ENCODE measurements at regions not wholly inside any gene's neighbourhood (a gene's known extent, or its start where the extent isn't known, plus 50 kb on each side); places are given as distances from the start of the nearest gene placed in this dataset.

DNA sequence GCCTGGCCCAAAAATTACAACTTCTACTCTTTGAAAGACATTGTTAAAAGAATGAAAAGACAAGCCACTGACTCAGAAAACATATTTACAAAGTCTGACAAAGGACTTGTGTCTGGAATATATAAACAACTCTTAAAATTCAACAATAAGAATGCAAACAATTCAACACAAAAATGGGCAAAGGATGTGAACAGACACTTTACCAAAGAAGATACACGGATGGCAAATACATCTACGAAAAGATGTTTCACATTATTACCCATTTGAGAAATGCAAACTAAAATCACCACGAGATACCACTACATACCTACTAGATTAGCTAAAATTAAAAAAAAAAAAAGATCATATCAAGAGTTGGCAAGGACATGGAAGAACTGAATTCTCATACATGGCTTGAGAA is 80.8 kb upstream of the METRNL start:
- Histone ChIP-seq H3K27me3 (ENCODE audit: control insufficient read depth, insufficient read depth, low read length) (no peaks in the 10 kb centered on the region), H3K4me1 (ENCODE audit: control insufficient read depth, insufficient read depth, low read length) (no peaks in the 10 kb centered on the region), H3K9me3 (ENCODE audit: control insufficient read depth, insufficient read depth, low read depth, low read length) (peaks cover 8% of the 10 kb centered on the region), H3K9ac (ENCODE audit: low read length) (no peak overlapping the region), H3K36me3 (ENCODE audit: control insufficient read depth, insufficient read depth, low read length) (no peaks in the 10 kb centered on the region), H3K27ac (ENCODE audit: low read depth, low read length) (no peak overlapping the region), H3K4me3 (ENCODE audit: low read depth, low read length) (no peak overlapping the region)

DNA sequence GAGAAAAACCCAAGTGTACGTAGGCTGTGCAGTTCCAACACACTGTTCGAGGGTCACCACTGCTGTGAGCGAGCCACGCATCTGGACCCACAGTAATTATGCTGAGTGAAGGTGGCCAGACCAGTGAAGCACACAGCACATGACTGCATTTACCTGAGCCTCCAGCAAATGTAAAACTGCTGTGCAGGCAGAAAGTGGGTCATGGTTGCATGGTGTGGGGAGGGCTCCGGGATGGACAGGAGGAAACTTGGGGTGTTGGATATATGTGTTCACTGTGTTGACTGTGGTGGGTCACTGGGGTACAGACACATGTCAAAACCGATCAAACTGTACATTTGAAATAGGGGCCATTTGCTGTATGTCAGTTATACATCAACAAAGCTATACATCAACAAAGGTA is 78.7 kb upstream of the METRNL start:
- Histone ChIP-seq H3K9me3 (ENCODE audit: control insufficient read depth, insufficient read depth, low read depth, low read length) (peaks cover 8% of the 10 kb centered on the region), H3K9ac (ENCODE audit: low read length) (no peak overlapping the region), H3K4me1 (ENCODE audit: control insufficient read depth, insufficient read depth, low read length) (no peaks in the 10 kb centered on the region), H3K27me3 (ENCODE audit: control insufficient read depth, insufficient read depth, low read length) (no peaks in the 10 kb centered on the region), H3K36me3 (ENCODE audit: control insufficient read depth, insufficient read depth, low read length) (peaks cover 4% of the 10 kb centered on the region), H3K4me3 (ENCODE audit: low read depth, low read length) (no peak overlapping the region), H3K27ac (ENCODE audit: low read depth, low read length) (no peak overlapping the region)

DNA sequence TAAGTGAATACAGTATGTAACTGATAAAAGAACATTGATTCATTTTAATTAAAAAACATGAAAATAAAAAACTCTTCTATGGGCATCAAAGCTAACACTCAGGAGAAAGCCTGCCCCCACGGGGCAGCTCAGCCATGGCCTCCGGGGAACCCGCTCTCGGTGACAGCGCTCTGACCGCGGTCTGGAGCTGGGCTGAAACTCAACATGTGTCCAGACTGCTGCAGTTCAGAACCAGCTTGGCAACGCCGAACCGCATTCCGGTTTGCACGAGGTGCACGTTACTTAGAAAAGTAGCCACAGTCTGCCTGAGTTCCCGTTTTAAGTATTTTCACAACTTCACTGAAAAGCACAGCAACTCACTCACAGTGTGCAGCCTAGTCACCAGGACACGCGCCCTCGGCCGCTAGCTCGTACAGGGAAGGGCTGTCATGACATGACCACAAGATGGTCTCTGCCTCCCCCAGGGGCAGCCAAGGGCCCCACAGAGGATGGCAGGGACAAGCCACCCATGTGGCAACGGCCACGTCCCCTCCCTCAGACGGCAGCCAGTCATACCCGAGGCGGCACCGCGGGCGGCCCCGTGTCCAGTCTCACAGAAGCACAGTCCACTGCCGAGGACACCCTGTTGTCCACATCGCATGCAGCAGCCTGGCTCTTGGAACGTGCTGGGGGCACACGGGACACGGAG is 77.1 kb upstream of the METRNL start:
- Histone ChIP-seq H3K9me3 (ENCODE audit: control insufficient read depth, insufficient read depth, low read depth, low read length) (peaks cover 8% of the 10 kb centered on the region), H3K4me3 (ENCODE audit: low read depth, low read length) (no peak overlapping the region), H3K36me3 (ENCODE audit: control insufficient read depth, insufficient read depth, low read length) (peaks cover 4% of the 10 kb centered on the region), H3K27ac (ENCODE audit: low read depth, low read length) (no peak overlapping the region), H3K4me1 (ENCODE audit: control insufficient read depth, insufficient read depth, low read length) (no peaks in the 10 kb centered on the region), H3K27me3 (ENCODE audit: control insufficient read depth, insufficient read depth, low read length) (no peaks in the 10 kb centered on the region), H3K9ac (ENCODE audit: low read length) (no peak overlapping the region)

DNA sequence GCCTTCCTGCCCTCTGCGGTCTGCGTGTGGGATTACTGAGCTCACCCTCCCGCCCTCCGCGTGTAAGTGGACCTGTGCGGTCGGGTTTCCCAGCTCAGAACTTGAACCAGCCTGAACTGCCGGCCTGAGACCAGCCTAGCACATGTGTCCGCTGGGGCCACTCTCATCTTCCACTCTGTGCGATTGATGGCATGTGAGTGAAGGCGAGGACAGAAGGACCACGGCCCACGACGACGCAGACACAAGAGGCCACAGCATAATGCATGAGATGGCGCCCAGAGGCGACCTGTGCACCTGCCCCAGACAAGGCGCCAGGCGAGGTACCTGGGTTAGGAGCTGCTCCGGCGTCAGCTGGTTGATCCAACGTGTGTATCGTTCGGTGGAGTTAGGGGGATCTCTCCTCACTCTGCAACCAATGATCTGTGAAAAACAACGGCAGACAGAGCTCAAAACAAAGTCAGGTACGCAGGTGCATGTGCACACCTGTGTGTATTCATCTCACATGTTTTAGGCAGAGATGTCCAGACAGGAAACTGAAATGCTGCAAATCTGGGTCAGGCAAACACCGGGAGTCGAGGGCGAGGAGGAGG is 74.5 kb upstream of the METRNL start:
- no peaks in the 10 kb centered on the region; the same call in 1 of the 2 replicates for H3K9me3 ChIP-seq (ENCODE audit: control insufficient read depth, insufficient read depth, low read depth, low read length)
- no peak overlapping the region for H3K27ac ChIP-seq (ENCODE audit: low read depth, low read length)
- no peak overlapping the region for H3K4me3 ChIP-seq (ENCODE audit: low read depth, low read length)
- peaks cover 4% of the 10 kb centered on the region for H3K36me3 ChIP-seq (ENCODE audit: control insufficient read depth, insufficient read depth, low read length)
- H3K4me1 ChIP-seq (ENCODE audit: control insufficient read depth, insufficient read depth, low read length) = no peaks in the 10 kb centered on the region
- no peak overlapping the region for H3K9ac ChIP-seq (ENCODE audit: low read length)
- H3K27me3 ChIP-seq (ENCODE audit: control insufficient read depth, insufficient read depth, low read length) = no peaks in the 10 kb centered on the region

DNA sequence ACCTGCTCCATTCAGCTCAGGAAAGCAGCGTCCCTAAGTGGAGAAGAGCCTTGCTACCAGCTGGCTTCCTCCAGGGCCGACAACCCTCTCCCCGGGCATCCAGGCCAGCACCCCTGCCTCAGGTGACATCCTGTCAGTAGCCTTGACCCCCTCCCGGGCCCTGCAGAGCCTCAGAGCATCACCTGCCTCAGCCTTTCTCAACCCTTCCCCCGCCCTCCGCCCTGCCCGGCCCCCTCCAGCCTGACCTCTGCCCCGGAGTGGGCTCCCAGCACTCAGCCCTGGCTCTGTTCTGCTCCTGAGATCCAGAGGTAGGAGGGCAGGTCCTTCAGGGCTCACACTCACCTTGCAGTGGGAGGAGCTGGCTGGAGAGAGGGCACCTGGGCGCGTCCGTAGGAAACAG is 73.8 kb upstream of the METRNL start:
- Histone ChIP-seq H3K9me3 (ENCODE audit: control insufficient read depth, insufficient read depth, low read depth, low read length) (no peaks in the 10 kb centered on the region; the same call in 1 of the 2 replicates), H3K4me1 (ENCODE audit: control insufficient read depth, insufficient read depth, low read length) (peaks cover 6% of the 10 kb centered on the region; the same call in 1 of the 2 replicates), H3K36me3 (ENCODE audit: control insufficient read depth, insufficient read depth, low read length) (peaks cover 4% of the 10 kb centered on the region), H3K9ac (ENCODE audit: low read length) (no peak overlapping the region), H3K4me3 (ENCODE audit: low read depth, low read length) (no peak overlapping the region), H3K27ac (ENCODE audit: low read depth, low read length) (no peak overlapping the region), H3K27me3 (ENCODE audit: control insufficient read depth, insufficient read depth, low read length) (no peaks in the 10 kb centered on the region)

DNA sequence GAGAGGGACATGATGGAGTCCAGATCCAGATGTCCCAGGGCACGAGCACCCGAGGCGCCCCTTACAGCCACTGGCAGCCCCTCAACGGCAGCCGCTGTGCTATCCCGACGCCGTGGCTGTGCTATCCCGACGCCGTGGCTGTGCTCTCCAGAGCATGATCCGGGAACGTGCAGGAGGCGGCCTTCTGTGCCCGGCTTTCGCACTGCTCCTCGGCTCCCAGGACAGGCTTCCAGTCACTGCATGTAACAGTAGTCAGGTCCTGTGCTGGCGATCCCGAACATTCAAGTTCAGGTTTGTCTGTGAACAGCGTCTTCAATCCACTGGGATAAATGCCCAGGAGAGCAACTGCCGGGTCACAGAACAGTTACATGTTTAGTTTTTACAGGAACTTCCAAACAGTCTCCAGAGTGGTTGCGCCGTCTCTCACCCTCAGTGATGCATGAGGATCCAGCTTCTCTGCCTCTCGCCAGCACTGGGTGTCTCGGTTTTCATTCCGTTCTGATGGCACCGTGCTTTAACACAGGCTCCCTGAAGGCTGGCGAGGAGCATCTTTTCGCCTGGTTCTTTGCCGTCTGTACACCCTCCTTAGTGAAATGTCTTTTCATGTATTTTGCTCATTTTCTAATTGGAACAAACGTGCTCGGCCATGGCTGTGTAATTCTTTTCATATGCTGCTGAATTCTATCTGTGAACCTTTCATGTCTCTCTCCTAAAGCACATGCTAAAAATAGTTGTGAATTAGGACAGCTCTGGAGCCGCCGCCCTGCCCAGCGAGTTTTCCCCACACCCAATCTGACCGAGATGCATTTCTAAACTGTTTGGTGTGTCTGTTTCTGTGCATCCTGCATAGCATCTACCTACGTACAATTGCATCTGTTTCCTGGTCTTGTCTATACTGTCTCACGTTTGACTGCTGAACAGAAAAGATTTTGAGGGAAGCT is 72.6 kb upstream of the METRNL start:
- Histone ChIP-seq H3K9ac (ENCODE audit: low read length) (no peak overlapping the region), H3K27ac (ENCODE audit: low read depth, low read length) (no peak overlapping the region), H3K4me3 (ENCODE audit: low read depth, low read length) (no peak overlapping the region), H3K36me3 (ENCODE audit: control insufficient read depth, insufficient read depth, low read length) (peaks cover 4% of the 10 kb centered on the region), H3K4me1 (ENCODE audit: control insufficient read depth, insufficient read depth, low read length) (peaks cover 8% of the 10 kb centered on the region; the same call in 1 of the 2 replicates), H3K9me3 (ENCODE audit: control insufficient read depth, insufficient read depth, low read depth, low read length) (no peaks in the 10 kb centered on the region; the same call in 1 of the 2 replicates), H3K27me3 (ENCODE audit: control insufficient read depth, insufficient read depth, low read length) (no peaks in the 10 kb centered on the region)

DNA sequence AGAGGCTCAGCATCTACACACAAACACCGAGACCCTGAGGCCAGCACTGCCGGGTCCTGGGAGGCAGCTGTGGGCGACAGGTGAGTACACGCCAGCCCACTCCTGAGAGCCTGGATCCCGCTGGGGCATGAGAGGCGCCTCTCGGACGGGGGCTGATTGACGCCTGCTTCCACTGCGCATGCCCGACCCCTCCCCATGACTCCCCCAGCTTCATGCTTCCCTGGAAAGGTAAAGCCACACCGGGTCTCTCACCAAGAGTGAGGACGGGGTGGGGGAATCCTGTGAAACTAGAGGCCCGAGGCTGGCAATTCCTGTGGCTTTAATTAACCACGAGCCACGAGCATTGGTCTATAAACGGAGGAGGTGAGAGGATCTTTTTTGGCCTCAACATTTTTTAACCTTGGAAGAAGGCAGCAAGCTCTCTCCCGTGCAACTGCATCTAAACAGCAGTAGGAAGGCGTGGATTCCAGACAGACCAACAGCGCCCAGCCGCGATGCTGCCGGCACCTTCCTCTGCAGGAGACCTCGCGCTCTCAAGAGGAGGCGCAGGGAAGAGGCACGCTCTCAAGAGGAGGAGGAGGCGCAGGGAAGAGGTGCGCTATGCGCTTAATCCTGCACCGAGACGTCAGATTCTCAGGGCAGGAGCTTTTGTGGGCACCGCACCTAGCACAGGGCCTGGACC is 71.8 kb upstream of the METRNL start:
- H3K4me3 ChIP-seq (ENCODE audit: low read depth, low read length) = no peak overlapping the region
- H3K9me3 ChIP-seq (ENCODE audit: control insufficient read depth, insufficient read depth, low read depth, low read length) = no peaks in the 10 kb centered on the region
- no peaks in the 10 kb centered on the region for H3K27me3 ChIP-seq (ENCODE audit: control insufficient read depth, insufficient read depth, low read length)
- peaks cover 8% of the 10 kb centered on the region; the same call in 1 of the 2 replicates for H3K4me1 ChIP-seq (ENCODE audit: control insufficient read depth, insufficient read depth, low read length)
- H3K36me3 ChIP-seq (ENCODE audit: control insufficient read depth, insufficient read depth, low read length) = peaks cover 4% of the 10 kb centered on the region
- H3K9ac ChIP-seq (ENCODE audit: low read length) = no peak overlapping the region
- H3K27ac ChIP-seq (ENCODE audit: low read depth, low read length) = no peak overlapping the region

DNA sequence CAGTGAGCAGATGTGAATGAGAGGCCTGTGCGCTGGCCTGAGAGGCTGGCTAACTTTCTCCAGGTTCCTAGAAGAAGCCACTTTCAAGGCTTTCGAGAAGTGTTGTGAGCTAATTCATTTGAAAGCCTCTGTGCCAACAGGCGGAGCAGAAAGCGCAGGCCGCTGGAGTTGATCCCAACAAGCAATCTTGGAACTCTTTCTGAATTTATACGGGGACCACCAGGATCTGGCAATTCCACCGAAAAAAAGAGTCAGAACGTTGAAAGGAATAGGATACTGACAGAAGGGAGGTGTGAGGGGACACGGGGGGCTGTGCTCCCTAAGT is 71.3 kb upstream of the METRNL start:
- Histone ChIP-seq H3K36me3 (ENCODE audit: control insufficient read depth, insufficient read depth, low read length) (peaks cover 4% of the 10 kb centered on the region), H3K9me3 (ENCODE audit: control insufficient read depth, insufficient read depth, low read depth, low read length) (no peaks in the 10 kb centered on the region), H3K4me3 (ENCODE audit: low read depth, low read length) (no peak overlapping the region), H3K27ac (ENCODE audit: low read depth, low read length) (no peak overlapping the region), H3K27me3 (ENCODE audit: control insufficient read depth, insufficient read depth, low read length) (no peaks in the 10 kb centered on the region), H3K4me1 (ENCODE audit: control insufficient read depth, insufficient read depth, low read length) (peaks cover 8% of the 10 kb centered on the region; the same call in 1 of the 2 replicates), H3K9ac (ENCODE audit: low read length) (no peak overlapping the region)

DNA sequence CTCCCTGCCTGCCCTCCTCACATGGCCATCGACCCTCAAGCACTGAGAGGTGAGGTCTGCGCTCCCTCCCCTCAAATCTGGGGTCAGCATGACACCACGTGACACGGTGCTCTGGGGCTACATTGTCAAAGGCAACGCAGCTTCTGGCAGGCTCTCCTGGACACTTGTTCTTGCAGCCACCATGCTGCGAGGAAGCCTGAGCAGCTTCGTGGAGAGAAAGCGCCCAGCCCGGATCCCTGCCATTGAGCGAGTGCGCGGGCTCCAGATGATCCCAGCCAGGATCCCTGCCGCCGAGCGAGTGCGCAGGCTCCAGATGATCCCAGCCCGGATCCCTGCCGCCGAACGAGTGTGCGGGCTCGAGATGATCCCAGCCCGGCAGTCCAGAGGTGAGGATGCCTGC is 70.9 kb upstream of the METRNL start:
- Histone ChIP-seq H3K4me1 (ENCODE audit: control insufficient read depth, insufficient read depth, low read length) (peaks cover 8% of the 10 kb centered on the region; the same call in 1 of the 2 replicates), H3K4me3 (ENCODE audit: low read depth, low read length) (no peak overlapping the region), H3K9me3 (ENCODE audit: control insufficient read depth, insufficient read depth, low read depth, low read length) (no peaks in the 10 kb centered on the region), H3K27me3 (ENCODE audit: control insufficient read depth, insufficient read depth, low read length) (no peaks in the 10 kb centered on the region), H3K27ac (ENCODE audit: low read depth, low read length) (no peak overlapping the region), H3K36me3 (ENCODE audit: control insufficient read depth, insufficient read depth, low read length) (peaks cover 4% of the 10 kb centered on the region), H3K9ac (ENCODE audit: low read length) (no peak overlapping the region)

DNA sequence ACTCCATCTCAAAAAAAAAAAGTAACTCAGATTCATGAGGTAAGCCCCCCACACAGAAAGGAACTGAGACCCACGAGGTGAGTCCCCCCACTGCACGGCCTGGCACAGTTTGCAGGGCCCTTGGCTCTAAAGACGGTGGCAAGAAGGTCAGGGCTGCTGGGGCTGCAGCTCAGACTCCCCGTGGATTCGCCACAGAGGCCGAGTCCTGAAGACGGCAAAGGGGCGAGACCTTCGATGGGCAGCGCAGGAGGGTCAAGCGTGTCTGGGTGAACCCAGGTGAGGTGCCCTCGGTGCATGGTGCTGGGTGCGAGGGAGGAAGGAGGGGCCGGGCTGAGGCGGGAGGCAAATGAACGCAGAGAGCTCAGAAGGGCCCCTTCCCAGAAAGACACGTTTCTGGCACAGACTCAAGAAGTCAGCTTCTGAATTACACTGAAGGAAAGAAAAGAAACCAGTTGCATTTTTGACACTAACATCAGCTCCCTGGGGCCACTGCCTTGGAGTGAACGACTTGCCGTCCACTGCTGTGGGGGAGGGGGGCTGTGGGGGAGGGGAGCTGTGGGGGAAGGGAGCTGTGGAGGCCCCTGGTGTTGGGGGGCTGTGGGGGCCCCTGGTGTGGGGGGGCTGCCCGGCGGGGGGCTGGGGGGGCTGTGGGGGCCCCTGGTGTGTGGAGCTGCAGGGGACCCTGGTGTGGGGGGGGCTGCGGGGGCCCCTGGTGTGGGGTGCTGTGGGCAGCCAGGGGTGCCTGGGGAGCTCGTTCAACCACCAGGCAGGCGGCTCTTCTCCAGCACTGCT is 69.8 kb upstream of the METRNL start:
- H3K27ac ChIP-seq (ENCODE audit: low read depth, low read length) = no peak overlapping the region
- no peak overlapping the region for H3K4me3 ChIP-seq (ENCODE audit: low read depth, low read length)
- no peaks in the 10 kb centered on the region for H3K9me3 ChIP-seq (ENCODE audit: control insufficient read depth, insufficient read depth, low read depth, low read length)
- H3K27me3 ChIP-seq (ENCODE audit: control insufficient read depth, insufficient read depth, low read length) = no peaks in the 10 kb centered on the region
- peaks cover 8% of the 10 kb centered on the region; the same call in 1 of the 2 replicates for H3K4me1 ChIP-seq (ENCODE audit: control insufficient read depth, insufficient read depth, low read length)
- peaks cover 4% of the 10 kb centered on the region for H3K36me3 ChIP-seq (ENCODE audit: control insufficient read depth, insufficient read depth, low read length)
- no peak overlapping the region for H3K9ac ChIP-seq (ENCODE audit: low read length)

Data from HUES6 (cell line).